HUES64 (cell line): ENCODE measurements at regions not wholly inside any gene's neighbourhood (a gene's known extent, or its start where the extent isn't known, plus 50 kb on each side); places are given as distances from the start of the nearest gene placed in this dataset.

Experiments
- H3K27ac ChIP-seq: 2 replicates; pipeline ENCODE4 v1.7.0; 2013; ENCODE audit warnings: low read depth, low read length, inconsistent platforms
- H3K27me3 ChIP-seq: 2 replicates; pipeline ENCODE4 v1.6.1; 2013; ENCODE audit warnings: mild to moderate bottlenecking, low read length; ENCODE audit not compliant: insufficient read depth
- H3K36me3 ChIP-seq: 2 replicates; pipeline ENCODE4 v1.6.1; 2013; ENCODE audit warnings: mild to moderate bottlenecking, low read length; ENCODE audit not compliant: insufficient read depth
- H3K4me1 ChIP-seq: 2 replicates; pipeline ENCODE4 v1.6.1; 2013; ENCODE audit warnings: mild to moderate bottlenecking, low read length, moderate library complexity; ENCODE audit not compliant: insufficient read depth
- H3K4me3 ChIP-seq: 2 replicates; pipeline ENCODE4 v1.5.1; 2013; ENCODE audit warnings: mild to moderate bottlenecking, low read length, moderate library complexity
- H3K9ac ChIP-seq: 2 replicates; pipeline ENCODE4 v1.6.1; 2013; ENCODE audit warnings: mild to moderate bottlenecking, low read depth, low read length
- H3K9me3 ChIP-seq: 2 replicates; pipeline ENCODE4 v1.6.1; 2013; ENCODE audit warnings: low read depth, low read length; ENCODE audit not compliant: insufficient read depth
- WGBS: fragments of 150-250, 120-280 bp; methylation state at CpG from one replicate; pipeline ENCODE4 v1.1.7; 2013; ENCODE audit warnings: missing lambda C conversion rate; 5-methylcytosine and 5-hydroxymethylcytosine counted together

DNA sequence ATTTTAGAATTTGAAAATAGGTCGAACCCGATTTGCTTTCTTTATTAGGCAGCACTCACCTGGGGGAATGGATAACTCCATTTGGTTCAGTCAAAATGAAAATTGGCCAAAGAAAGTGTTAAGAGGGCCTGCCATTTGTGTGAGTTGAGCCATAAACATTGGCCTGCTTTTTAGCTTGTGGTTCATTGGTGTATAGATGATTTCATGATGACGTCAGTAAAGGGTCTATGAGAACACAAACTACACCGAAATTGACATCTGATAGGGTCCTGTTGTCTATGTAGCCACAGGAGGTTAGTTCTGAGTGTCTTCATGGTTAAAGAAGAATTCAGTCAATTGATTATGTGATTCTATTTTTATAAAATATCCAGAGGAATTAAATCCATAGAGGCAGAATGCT, 1001.5 kb upstream of the EEF2KMT start:
- Histone ChIP-seq H3K36me3 (no peaks in the 10 kb centered on the region), H3K9ac (no peak overlapping the region), H3K27ac (no peak overlapping the region), H3K27me3 (no peaks in the 10 kb centered on the region), H3K9me3 (no peaks in the 10 kb centered on the region), H3K4me3 (no peak overlapping the region), H3K4me1 (no peaks in the 10 kb centered on the region)
- WGBS: 96% methylated on average over 4 of the region's 4 CpGs

DNA sequence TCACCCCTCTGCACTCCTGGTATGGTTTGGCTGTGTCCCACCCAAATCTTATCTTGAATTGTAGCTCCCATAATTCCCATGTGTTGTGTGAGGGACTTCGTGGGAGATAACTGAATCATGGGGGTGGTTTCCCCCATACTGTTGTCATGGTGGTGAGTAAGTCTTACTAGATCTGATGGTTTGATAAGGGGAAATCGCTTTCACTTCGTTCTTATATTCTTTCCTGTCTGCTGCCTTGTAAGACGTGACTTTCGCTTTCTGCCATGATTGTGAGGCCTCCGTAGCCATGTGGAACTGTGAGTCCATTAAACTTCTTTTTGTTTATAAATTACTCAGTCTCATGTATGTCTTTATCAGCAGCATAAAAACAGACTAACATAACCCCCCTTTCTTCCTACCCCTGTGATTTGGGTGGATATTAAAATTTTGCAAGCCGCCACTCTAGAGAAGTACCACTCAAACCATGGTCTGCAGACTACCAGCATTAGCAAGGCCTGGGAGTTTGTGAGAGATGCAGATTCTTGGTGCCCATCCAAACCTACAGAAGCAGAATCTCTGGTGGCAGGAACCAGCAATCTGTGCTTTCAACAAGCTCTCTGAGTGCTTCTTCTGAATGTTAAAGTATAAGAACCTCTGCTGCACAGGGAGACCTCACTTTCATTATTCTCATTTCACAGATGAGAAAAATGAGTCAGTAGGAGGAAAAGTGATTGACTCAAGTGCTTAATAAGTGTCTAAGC, 999.5 kb upstream of the EEF2KMT start:
- H3K4me3 ChIP-seq: no peak overlapping the region
- no peaks in the 10 kb centered on the region for H3K27me3 ChIP-seq
- no peaks in the 10 kb centered on the region for H3K4me1 ChIP-seq
- no peak overlapping the region for H3K27ac ChIP-seq
- no peaks in the 10 kb centered on the region for H3K9me3 ChIP-seq
- WGBS: 91% methylated on average over 7 of the region's 7 CpGs
- no peaks in the 10 kb centered on the region for H3K36me3 ChIP-seq
- H3K9ac ChIP-seq: no peak overlapping the region

DNA sequence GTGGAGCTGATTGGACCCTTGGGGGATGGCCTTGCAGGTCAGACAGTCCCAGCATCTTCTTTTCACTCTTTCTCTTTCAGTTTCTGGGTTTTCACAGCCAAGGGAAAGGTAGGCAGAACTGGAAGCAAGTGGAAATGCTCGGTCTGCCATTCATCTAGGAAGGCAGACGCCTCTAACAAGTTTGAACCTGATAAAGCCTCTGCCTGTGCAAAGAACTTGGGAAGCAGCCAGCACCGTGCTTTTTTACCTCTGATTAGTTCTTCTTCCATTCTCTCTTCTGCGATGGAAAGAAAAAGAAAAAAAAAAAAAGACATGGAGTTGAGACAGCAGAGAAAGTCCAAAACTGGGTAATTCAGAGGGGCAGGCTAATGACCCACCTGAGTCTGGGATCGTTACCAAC, 997.8 kb upstream of the EEF2KMT start:
- no peaks in the 10 kb centered on the region for H3K36me3 ChIP-seq
- no peaks in the 10 kb centered on the region for H3K4me1 ChIP-seq
- no peak overlapping the region for H3K4me3 ChIP-seq
- no peak overlapping the region for H3K9ac ChIP-seq
- 90% methylated on average over 5 of the region's 5 CpGs for WGBS
- no peak overlapping the region for H3K27ac ChIP-seq
- no peaks in the 10 kb centered on the region for H3K27me3 ChIP-seq
- no peaks in the 10 kb centered on the region for H3K9me3 ChIP-seq

DNA sequence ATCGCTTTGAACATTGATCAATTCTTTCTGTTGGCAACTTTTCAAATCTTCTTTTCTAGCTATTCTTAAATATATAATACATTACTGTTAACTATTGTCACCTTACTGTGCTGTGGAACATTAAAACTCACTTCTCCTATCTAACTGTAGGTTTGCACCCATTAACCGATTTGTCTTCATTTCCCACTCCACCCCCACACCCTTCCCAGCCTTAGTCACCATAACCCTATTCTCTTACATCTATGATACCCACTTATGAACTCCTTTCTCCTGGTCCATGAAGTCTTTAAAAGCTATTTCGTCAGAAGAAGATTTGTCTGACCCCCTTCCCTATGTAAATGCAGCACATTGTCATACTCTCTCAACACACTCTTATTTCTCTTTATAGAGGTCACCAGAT, 993.4 kb upstream of the EEF2KMT start:
- no peak overlapping the region for H3K4me3 ChIP-seq
- peaks cover 5% of the 10 kb centered on the region; the same call in 1 of the 2 replicates for H3K9me3 ChIP-seq
- no peak overlapping the region for H3K9ac ChIP-seq
- no peak overlapping the region for H3K27ac ChIP-seq
- no peaks in the 10 kb centered on the region for H3K36me3 ChIP-seq
- H3K27me3 ChIP-seq: no peaks in the 10 kb centered on the region
- H3K4me1 ChIP-seq: no peaks in the 10 kb centered on the region
- 94% methylated on average over 2 of the region's 3 CpGs for WGBS

DNA sequence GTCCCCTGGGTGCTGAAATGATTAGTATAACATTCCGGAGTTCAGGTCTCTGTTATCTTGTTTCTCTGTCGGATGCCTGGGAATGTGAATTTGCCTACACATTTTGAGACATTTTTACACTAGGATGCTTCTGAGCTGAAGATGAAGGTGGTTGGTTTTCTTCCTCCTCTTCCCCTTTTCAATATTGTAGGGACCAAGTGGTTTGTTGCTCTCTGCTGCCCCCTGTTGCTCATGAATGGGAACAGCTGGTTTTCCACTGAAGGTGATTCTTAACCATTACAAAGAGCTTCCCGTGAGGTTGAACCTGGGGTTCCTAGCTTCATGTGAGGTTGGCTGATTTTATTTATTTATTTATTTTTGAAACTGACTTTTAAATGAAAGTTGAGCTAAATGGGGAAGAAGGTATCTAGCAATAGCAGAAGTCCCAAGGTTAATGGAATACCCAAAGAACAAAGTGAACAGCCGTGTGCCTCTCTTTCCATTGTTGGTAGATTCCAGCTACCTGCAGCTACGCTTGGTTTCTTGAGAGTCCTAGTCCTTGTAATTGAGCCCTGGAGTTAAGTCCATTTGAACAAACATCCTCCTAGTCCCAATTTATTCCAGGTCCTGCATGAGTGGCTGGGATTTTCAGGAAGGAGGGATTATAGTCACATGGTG, 983.9 kb upstream of the EEF2KMT start:
- no peaks in the 10 kb centered on the region for H3K36me3 ChIP-seq
- 66% methylated on average over 5 of the region's 5 CpGs for WGBS
- H3K9ac ChIP-seq: no peak overlapping the region
- no peak overlapping the region for H3K27ac ChIP-seq
- no peaks in the 10 kb centered on the region for H3K9me3 ChIP-seq
- no peaks in the 10 kb centered on the region for H3K27me3 ChIP-seq
- no peak overlapping the region for H3K4me3 ChIP-seq
- H3K4me1 ChIP-seq: no peaks in the 10 kb centered on the region

DNA sequence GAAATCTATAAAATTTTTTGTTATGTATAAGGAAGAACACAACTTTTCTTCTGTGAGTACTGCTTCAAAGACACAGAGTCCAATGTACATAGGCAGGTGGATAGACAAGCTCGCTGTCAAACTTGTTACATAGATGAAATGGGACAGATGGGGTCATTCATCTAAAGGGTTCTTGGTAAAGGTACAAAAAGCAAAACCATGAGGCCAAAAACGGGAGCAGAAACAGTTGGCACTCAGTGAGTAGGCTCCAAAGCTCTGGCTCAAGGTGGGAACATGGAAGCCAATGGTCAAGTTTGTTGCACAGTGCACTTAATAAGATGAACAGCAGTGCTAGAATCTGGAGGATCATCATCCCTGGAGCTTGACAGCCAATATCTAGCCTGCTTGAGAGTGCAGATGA, 979.0 kb upstream of the EEF2KMT start:
- 88% methylated on average over 2 of the region's 2 CpGs for WGBS
- Histone ChIP-seq H3K27ac (no peak overlapping the region), H3K9ac (no peak overlapping the region), H3K36me3 (no peaks in the 10 kb centered on the region), H3K9me3 (0 out of 2 replicates have a peak, but pooled peaks cover 4% of the 10 kb centered on the region), H3K27me3 (no peaks in the 10 kb centered on the region), H3K4me1 (no peaks in the 10 kb centered on the region), H3K4me3 (no peak overlapping the region)

DNA sequence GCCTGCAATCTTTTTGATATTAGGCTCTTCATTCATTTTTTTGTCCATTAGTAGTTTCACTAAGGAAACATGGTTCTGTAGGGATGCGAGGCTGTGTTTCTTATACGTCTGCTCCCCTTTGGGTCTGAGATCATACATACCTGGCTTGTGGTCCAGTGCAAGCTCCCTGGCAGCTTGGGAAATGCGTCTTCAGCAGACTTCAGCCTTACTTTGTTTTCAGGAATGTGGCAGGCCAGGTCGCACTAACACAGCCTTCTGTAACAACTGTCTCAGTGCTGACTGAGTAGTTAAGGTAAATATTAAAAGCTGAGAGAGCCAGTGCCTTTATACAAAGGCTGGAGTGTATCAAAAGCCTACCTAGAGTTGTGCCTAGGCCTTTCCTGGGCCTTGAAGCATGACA, 970.5 kb upstream of the EEF2KMT start:
- H3K9me3 ChIP-seq: 0 out of 2 replicates have a peak, but pooled peaks cover 4% of the 10 kb centered on the region

DNA sequence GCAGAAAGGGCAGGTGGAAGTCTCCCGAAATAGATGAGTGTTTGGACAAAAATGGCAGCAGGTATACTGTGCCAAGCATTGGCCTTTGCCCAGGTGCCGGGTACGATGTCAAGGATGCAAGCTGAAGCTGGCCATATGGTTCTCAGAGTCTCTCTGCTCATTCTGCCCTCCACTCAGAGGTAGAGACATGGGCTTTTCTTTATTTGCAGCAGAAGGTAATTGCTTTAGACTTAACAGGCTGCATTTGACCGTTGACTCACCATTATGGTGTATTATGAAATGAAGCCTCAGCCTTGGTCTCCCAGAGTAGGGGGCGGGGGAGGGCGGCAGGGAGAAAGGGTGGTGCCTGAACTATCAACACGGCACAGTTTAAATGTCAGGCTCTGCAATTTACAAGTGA, 969.1 kb upstream of the EEF2KMT start:
- H3K9ac ChIP-seq: no peak overlapping the region
- H3K4me1 ChIP-seq: peaks cover 7% of the 10 kb centered on the region; the same call in 1 of the 2 replicates
- no peaks in the 10 kb centered on the region for H3K9me3 ChIP-seq
- H3K4me3 ChIP-seq: no peak overlapping the region
- H3K36me3 ChIP-seq: no peaks in the 10 kb centered on the region
- H3K27me3 ChIP-seq: no peaks in the 10 kb centered on the region
- WGBS: 78% methylated on average over 7 of the region's 7 CpGs
- no peak overlapping the region for H3K27ac ChIP-seq

More for the DNA sequence above, 970.5 kb upstream of the EEF2KMT start:
- Histone ChIP-seq H3K36me3 (no peaks in the 10 kb centered on the region), H3K9ac (no peak overlapping the region), H3K4me1 (peaks cover 7% of the 10 kb centered on the region; the same call in 1 of the 2 replicates), H3K27ac (no peak overlapping the region), H3K27me3 (no peaks in the 10 kb centered on the region), H3K4me3 (no peak overlapping the region)
- 81% methylated on average over 4 of the region's 4 CpGs for WGBS

DNA sequence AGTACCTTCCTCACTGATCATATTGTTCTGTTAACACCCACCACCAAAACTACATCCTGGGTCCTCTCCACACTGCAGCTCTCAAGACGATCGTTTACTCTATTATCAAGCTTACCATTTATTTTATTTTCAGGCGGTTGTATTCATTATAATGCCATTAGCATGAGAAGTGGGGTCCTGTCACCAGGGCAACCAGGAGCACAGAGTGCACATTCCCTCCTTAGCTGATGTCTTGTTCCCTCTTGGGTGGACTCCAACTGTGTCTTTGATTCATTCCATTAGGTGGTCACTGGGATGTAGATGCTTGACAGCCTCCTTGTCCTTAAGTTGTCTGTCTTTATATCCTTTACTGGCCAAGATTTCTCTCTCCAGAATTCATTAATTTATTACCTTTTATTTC, 965.9 kb upstream of the EEF2KMT start:
- H3K36me3 ChIP-seq: no peaks in the 10 kb centered on the region
- H3K27me3 ChIP-seq: no peaks in the 10 kb centered on the region
- peaks cover 7% of the 10 kb centered on the region; the same call in 1 of the 2 replicates for H3K4me1 ChIP-seq
- H3K4me3 ChIP-seq: no peak overlapping the region
- 0% methylated on average over 1 of the region's 3 CpGs for WGBS
- H3K9me3 ChIP-seq: no peaks in the 10 kb centered on the region
- H3K9ac ChIP-seq: no peak overlapping the region
- no peak overlapping the region for H3K27ac ChIP-seq

DNA sequence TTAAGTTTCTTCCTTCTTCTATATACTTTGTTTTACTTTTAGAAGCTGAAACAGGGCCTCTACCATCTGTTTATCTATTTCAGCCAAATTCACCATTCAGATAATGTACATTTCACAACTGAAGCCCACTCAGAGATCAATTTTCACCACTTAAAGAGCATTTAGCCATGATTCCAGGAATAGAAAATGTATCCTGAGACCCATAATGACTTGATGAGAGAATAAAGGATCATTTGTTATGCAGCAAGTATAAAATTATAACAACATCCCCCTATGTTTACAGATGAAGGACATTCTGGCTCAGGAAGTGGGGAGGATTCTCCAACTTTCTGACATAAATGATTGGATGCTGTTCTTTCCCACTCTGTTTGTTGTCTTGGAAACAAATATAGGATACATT, 962.1 kb upstream of the EEF2KMT start:
- Histone ChIP-seq H3K9me3 (no peaks in the 10 kb centered on the region), H3K27ac (no peak overlapping the region), H3K4me3 (no peak overlapping the region), H3K4me1 (no peaks in the 10 kb centered on the region), H3K36me3 (no peaks in the 10 kb centered on the region), H3K9ac (no peak overlapping the region), H3K27me3 (no peaks in the 10 kb centered on the region)

DNA sequence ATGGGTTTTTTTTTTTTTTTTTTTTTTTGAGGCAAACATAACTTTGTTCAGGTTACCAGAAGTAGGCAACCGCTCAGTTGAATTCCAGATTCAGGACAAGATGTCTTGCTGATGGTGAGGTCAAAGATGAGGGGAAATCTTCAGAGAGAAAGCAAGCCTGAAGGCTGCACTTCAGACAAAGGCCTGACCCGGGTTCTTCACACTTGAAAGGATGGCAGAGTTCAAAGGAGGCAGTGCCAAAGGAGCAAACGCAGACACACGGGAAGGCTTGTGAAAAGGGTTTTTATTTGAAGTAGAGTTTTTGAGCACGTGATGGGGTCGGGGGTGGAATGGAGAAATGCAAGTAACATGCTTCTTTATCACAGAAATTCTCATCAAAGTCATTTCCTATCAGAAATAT, 960.2 kb upstream of the EEF2KMT start:
- Histone ChIP-seq H3K9me3 (no peaks in the 10 kb centered on the region), H3K9ac (no peak overlapping the region), H3K4me3 (no peak overlapping the region), H3K36me3 (no peaks in the 10 kb centered on the region), H3K4me1 (no peaks in the 10 kb centered on the region), H3K27me3 (no peaks in the 10 kb centered on the region), H3K27ac (no peak overlapping the region)
- 72% methylated on average over 6 of the region's 6 CpGs for WGBS
